ENCODE measurements at regions not wholly inside any gene's neighbourhood (a gene's known extent, or its start where the extent isn't known, plus 50 kb on each side); places are given as distances from the start of the nearest gene placed in this dataset.

DNA sequence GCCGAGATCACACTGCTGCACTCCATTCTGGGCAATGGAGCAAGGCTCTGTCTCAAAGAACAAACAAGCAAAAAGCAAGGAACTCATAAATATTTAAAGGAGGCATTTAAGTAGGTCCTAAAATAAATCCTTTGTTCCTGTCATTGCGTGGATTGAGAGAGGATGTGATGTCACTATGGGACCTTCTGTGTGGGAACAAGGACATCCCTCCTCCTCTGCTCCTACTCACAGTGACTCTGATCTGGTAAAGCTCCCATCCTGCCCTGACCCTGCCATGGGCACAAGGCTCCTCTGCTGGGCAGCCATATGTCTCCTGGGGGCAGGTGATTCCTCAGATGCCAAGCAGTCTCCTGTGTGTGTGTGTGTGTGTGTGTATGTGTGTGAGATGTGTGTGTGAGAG lies 74.1 kb upstream of the PRSS58 start:
- Histone ChIP-seq H3K9me3 (no peaks in the 10 kb centered on the region), H3K4me1 (no peaks in the 10 kb centered on the region), H3K27ac (no peak overlapping the region), H3K36me3 (no peaks in the 10 kb centered on the region), H3K4me3 (no peak overlapping the region), H3K27me3 (no peaks in the 10 kb centered on the region)
- intact Hi-C loops (cut with DNase I; ENCODE audit: low total_unique reads), result no loop called here
- DNase-seq (ENCODE audit: low spot score in 2 of 2), result no peak
- TF ChIP-seq POLR2AphosphoS5 (IDR thresholded peaks at IDR 0.05), result no peak
- TF ChIP-seq, protein P1, sequence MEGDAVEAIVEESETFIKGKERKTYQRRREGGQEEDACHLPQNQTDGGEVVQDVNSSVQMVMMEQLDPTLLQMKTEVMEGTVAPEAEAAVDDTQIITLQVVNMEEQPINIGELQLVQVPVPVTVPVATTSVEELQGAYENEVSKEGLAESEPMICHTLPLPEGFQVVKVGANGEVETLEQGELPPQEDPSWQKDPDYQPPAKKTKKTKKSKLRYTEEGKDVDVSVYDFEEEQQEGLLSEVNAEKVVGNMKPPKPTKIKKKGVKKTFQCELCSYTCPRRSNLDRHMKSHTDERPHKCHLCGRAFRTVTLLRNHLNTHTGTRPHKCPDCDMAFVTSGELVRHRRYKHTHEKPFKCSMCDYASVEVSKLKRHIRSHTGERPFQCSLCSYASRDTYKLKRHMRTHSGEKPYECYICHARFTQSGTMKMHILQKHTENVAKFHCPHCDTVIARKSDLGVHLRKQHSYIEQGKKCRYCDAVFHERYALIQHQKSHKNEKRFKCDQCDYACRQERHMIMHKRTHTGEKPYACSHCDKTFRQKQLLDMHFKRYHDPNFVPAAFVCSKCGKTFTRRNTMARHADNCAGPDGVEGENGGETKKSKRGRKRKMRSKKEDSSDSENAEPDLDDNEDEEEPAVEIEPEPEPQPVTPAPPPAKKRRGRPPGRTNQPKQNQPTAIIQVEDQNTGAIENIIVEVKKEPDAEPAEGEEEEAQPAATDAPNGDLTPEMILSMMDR (IDR thresholded peaks at IDR 0.05), result no peak
- TF ChIP-seq POLR2A (IDR thresholded peaks at IDR 0.05), result no peak

DNA sequence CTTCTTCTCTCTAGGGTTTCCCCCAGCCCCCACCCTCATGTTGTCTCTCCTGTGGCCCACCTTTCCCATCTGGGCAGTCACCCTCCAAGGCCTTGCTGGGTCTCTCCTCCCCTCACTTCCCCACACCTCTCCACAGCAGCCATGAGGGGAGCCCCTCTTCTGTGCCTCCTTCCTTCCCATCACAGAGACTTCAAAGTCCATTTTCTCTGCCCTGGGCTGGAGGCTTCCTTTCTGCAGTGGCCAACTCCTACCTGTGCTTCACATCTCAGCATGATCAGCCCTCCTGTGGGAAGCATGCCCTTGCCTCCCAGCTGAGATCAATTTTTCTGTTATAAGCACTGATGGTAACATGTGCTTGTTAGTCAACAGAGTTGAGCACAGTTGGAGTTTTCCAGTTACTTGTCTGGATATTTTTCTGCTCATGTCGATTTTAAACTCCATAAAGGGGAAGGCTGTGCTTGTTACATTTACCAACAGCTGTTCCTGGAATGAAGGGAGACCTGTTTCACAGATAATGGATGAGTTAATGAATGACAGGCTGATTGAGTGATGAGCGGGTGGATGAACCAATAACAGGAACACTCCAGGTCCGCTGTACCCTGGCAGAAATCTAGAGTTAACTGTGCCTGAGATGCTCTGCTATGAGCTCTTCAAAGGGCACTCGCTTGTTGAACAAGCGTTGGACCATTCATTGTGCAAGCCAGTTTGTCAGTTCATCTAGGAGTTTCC lies 71.4 kb upstream of the PRSS58 start:
- Histone ChIP-seq H3K36me3 (no peaks in the 10 kb centered on the region), H3K27ac (no peak overlapping the region), H3K27me3 (no peaks in the 10 kb centered on the region), H3K4me1 (no peaks in the 10 kb centered on the region), H3K9me3 (no peaks in the 10 kb centered on the region), H3K4me3 (no peak overlapping the region)
- TF ChIP-seq, protein P1 (IDR thresholded peaks at IDR 0.05), result no peak
- TF ChIP-seq POLR2AphosphoS5 (IDR thresholded peaks at IDR 0.05), result no peak
- no peak for TF ChIP-seq POLR2A (IDR thresholded peaks at IDR 0.05)
- intact Hi-C loops (cut with DNase I; ENCODE audit: low total_unique reads), result loop anchor here (5.0 kb wide), 1 partner anchor 902 kb away; no protein-coding TSS in a partner anchor
- no peak for DNase-seq (ENCODE audit: low spot score in 2 of 2)

DNA sequence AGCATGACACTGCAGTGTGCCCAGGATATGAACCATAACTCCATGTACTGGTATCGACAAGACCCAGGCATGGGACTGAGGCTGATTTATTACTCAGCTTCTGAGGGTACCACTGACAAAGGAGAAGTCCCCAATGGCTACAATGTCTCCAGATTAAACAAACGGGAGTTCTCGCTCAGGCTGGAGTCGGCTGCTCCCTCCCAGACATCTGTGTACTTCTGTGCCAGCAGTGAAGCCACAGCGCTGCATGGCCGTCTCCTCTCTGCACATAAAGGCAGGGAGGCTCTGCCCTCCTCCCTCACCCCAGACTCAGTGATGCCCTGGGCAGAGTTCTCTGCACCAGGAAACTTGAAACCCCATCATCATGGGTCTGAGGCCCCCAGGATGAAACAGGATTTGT lies 70.7 kb upstream of the PRSS58 start:
- no peak for DNase-seq (ENCODE audit: low spot score in 2 of 2)
- no peaks in the 10 kb centered on the region for H3K9me3 ChIP-seq
- H3K27ac ChIP-seq, result no peak overlapping the region
- no peaks in the 10 kb centered on the region for H3K4me1 ChIP-seq
- intact Hi-C loops (cut with DNase I; ENCODE audit: low total_unique reads), result loop anchor here (5.0 kb wide), 1 partner anchor 901 kb away; no protein-coding TSS in a partner anchor
- no peaks in the 10 kb centered on the region for H3K27me3 ChIP-seq
- H3K4me3 ChIP-seq, result no peak overlapping the region
- no peaks in the 10 kb centered on the region for H3K36me3 ChIP-seq
- TF ChIP-seq POLR2A (IDR thresholded peaks at IDR 0.05) (no peak), POLR2AphosphoS5 (IDR thresholded peaks at IDR 0.05) (no peak)
- TF ChIP-seq, protein P1 (IDR thresholded peaks at IDR 0.05), result no peak

DNA sequence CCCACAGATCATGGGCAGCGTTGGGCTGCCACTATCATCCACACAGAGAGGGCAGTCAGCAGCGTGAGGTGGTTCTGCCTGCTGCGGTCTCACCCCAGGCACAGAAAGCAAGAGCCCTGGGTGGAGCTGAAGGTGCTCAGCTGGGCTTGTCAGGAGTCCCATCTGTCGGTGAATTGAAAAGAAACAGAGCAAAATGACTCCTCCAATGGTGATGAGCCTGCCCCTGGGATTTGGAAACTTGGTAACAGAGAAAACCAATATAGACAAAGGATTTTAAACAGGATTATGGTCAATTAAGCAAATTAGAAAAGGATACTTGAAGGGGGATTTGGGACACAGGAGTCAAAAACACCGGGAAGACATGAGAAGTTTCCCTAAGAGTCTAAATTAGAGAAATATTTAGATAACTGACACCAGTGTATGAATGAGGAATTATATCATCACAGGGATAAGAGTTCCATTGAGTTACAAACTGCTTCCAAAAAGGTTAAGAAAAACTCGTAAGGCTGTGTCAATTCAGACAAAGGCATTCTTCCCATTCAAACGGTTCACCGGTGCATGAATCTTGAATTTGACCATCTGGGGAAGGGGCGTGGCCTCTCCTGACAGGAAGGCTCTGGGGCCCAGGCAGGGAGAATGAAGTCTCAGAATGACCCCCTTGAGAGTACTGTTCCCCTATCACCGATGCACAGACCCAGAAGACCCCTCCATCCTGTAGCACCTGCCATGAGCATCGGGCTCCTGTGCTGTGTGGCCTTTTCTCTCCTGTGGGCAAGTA lies 70.0 kb upstream of the PRSS58 start:
- Histone ChIP-seq H3K27me3 (no peaks in the 10 kb centered on the region), H3K4me1 (no peaks in the 10 kb centered on the region), H3K4me3 (no peak overlapping the region), H3K27ac (no peak overlapping the region), H3K9me3 (no peaks in the 10 kb centered on the region), H3K36me3 (no peaks in the 10 kb centered on the region)
- DNase-seq (ENCODE audit: low spot score in 2 of 2), result no peak
- no peak for TF ChIP-seq POLR2AphosphoS5 (IDR thresholded peaks at IDR 0.05)
- TF ChIP-seq, protein P1 (IDR thresholded peaks at IDR 0.05), result no peak
- no peak for TF ChIP-seq POLR2A (IDR thresholded peaks at IDR 0.05)
- intact Hi-C loops (cut with DNase I; ENCODE audit: low total_unique reads), result loop anchor here (5.0 kb wide), 1 partner anchor 901 kb away; no protein-coding TSS in a partner anchor

DNA sequence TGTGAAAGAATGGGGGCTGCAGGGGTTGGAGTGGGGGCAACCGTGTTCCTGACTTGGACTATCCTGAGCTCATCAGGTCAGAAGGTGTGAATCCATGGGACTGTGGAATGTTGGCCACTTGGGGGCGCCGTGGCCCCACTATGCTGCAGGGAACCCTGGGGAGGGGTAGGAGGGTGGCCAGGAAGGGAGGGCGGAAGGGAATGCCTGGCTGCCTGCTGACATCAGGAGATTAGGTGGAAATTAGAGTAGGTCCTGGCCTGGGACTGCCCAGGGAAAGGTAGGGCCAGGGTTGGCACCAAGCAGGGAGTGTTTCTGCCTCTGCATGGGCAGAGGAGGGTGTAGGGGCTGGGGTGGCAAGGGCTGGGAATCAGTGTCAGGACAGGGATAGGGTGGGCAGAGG lies 65.8 kb upstream of the PRSS58 start:
- H3K9me3 ChIP-seq, result no peaks in the 10 kb centered on the region
- TF ChIP-seq POLR2A (IDR thresholded peaks at IDR 0.05), result no peak
- TF ChIP-seq, protein P1 (IDR thresholded peaks at IDR 0.05), result no peak
- no peak for TF ChIP-seq POLR2AphosphoS5 (IDR thresholded peaks at IDR 0.05)
- no peak overlapping the region for H3K27ac ChIP-seq
- H3K4me1 ChIP-seq, result no peaks in the 10 kb centered on the region
- no peak for DNase-seq (ENCODE audit: low spot score in 2 of 2)
- intact Hi-C loops (cut with DNase I; ENCODE audit: low total_unique reads), result no loop called here
- H3K36me3 ChIP-seq, result no peaks in the 10 kb centered on the region
- H3K4me3 ChIP-seq, result no peak overlapping the region
- no peaks in the 10 kb centered on the region for H3K27me3 ChIP-seq

Data from breast epithelium (tissue), 4 donors.